ENCODE measurements at regions not wholly inside any gene's neighbourhood (a gene's known extent, or its start where the extent isn't known, plus 50 kb on each side); places are given as distances from the start of the nearest gene placed in this dataset.
"Not testable (repeated sequence)": the region's sequence is repeated elsewhere in the genome, so short reads cannot be mapped to it uniquely, and the experiment has no call there.

DNA sequence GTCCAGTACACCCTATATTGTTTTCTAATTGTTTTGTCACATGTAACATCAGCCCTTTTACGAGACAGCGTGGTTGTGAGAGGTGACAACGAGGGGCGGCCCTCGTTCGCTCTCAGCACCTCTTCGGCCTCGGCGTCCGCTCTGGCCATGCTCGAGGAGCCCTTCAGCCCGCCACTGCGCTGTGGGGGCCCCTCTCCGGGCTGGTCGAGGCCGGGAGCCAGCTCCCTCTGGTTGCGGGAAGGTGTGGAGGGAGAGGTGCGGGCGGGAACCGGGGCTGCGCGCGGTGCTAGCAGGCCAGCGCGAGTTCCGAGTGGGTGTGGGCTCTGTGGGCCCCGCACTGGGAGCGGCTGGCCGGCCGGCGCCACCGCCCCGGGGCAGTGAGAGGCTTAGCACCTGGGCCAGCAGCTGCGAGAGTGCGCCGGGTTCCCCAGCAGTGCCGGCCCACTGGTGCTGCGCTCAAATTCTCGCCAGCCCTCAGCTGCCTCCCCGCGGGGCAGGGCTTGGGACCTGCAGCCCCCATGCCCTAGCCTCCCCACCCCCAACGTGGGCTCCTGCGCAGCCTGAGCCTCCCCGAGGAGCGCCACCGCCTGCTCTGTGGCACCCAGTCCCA, 145.0 kb downstream of the PSAT1 start:
- intact Hi-C loops (cut with DNase I) = no loop called here
- no peaks in the 10 kb centered on the region for H3K4me1 ChIP-seq
- TF ChIP-seq, protein P1, sequence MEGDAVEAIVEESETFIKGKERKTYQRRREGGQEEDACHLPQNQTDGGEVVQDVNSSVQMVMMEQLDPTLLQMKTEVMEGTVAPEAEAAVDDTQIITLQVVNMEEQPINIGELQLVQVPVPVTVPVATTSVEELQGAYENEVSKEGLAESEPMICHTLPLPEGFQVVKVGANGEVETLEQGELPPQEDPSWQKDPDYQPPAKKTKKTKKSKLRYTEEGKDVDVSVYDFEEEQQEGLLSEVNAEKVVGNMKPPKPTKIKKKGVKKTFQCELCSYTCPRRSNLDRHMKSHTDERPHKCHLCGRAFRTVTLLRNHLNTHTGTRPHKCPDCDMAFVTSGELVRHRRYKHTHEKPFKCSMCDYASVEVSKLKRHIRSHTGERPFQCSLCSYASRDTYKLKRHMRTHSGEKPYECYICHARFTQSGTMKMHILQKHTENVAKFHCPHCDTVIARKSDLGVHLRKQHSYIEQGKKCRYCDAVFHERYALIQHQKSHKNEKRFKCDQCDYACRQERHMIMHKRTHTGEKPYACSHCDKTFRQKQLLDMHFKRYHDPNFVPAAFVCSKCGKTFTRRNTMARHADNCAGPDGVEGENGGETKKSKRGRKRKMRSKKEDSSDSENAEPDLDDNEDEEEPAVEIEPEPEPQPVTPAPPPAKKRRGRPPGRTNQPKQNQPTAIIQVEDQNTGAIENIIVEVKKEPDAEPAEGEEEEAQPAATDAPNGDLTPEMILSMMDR (IDR thresholded peaks at IDR 0.05) = no peak
- no peaks in the 10 kb centered on the region for H3K36me3 ChIP-seq
- no peaks in the 10 kb centered on the region for H3K9me3 ChIP-seq
- H3K27ac ChIP-seq = no peak overlapping the region
- no peak overlapping the region for H3K4me3 ChIP-seq
- H3K27me3 ChIP-seq = no peaks in the 10 kb centered on the region
- H3K9ac ChIP-seq (ENCODE audit: low read depth in 2 of 2, low read length in 2 of 2) = no peak overlapping the region
- DNase-seq = no peak

DNA sequence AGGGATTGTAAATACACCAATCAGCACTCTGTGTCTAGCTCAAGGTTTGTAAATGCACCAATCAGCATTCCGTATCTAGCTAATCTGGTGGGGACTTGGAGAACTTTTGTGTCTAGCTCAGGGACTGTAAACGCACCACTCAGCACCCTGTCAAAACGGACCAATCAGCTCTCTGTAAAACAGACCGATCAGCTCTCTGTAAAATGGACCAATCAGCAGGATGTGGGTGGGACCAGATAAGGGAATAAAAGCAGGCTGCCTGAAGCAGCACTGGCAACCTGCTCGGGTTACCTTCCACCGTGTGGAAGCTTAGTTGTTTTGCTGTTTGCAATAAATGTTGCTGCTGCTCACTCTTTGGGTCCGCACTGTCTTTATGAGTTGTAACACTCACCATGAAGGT, 145.7 kb downstream of the PSAT1 start:
- DNase-seq; H3K4me1 ChIP-seq; H3K9me3 ChIP-seq; intact Hi-C loops (cut with DNase I); H3K27me3 ChIP-seq; H3K36me3 ChIP-seq; H3K9ac ChIP-seq (ENCODE audit: low read depth in 2 of 2, low read length in 2 of 2); H3K4me3 ChIP-seq; H3K27ac ChIP-seq: not testable (repeated sequence)

DNA sequence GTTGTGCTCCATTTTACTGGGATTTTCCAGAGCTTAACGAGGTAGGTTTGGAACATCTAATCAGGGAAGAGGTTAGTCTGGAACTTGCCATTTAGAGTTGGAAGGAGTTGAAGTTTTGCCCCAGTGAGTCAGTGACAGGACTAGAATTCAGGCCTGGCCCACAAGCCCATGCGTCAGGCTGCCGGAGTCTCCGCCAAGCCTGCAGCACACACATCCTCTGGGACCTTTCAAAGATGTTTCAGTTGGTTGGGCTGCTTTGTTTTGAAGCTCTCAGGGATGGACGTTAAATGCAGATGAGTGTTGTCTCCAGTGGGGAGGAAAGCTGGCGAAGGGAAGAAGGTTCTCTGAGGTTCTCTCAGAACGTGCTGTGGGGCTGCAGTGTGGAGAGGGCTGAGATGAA, 147.0 kb downstream of the PSAT1 start:
- intact Hi-C loops (cut with DNase I) = no loop called here
- no peak overlapping the region for H3K27ac ChIP-seq
- no peak overlapping the region for H3K4me3 ChIP-seq
- no peaks in the 10 kb centered on the region for H3K36me3 ChIP-seq
- DNase-seq = no peak
- H3K9me3 ChIP-seq = no peaks in the 10 kb centered on the region
- H3K9ac ChIP-seq (ENCODE audit: low read depth in 2 of 2, low read length in 2 of 2) = no peak overlapping the region
- no peaks in the 10 kb centered on the region for H3K4me1 ChIP-seq
- TF ChIP-seq, protein P1 (IDR thresholded peaks at IDR 0.05) = no peak
- no peaks in the 10 kb centered on the region for H3K27me3 ChIP-seq

DNA sequence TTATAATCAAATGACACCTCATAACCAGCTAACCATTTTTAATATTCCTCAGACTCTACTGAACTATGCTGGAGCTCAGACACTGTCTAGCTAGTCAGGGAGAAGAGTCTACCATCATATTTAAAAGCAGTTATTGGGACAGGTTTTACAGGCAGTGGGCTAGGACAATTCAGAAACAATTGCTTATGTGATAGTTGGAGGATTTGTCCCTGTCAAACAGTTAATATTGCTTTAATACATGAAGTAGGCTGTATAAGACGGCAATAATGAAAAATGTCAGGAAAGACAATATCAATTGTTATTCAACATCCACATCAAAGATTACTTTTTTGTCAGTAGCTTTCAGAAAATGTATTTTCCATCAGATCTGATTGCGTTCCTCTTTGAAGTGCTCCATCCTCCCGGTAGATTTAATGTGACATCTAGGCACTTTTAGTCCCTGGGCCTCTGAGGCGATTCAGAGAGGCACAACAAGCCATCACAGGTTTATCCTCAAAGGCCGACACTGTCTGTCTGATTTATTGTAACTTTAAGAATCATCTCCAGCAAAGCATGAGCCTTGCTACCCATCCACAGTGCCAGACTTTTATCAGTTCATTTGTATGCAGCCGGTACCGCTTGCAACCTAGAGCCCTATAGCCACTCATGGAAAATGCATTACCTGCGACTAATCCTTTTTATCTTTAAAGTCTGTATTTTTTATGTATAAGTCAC, 152.2 kb downstream of the PSAT1 start:
- Histone ChIP-seq H3K9me3 (no peaks in the 10 kb centered on the region), H3K9ac (ENCODE audit: low read depth in 2 of 2, low read length in 2 of 2) (no peak overlapping the region), H3K27me3 (no peaks in the 10 kb centered on the region), H3K27ac (no peak overlapping the region), H3K36me3 (no peaks in the 10 kb centered on the region), H3K4me3 (no peak overlapping the region), H3K4me1 (no peaks in the 10 kb centered on the region)
- TF ChIP-seq, protein P1 (IDR thresholded peaks at IDR 0.05) = no peak
- no peak for DNase-seq
- intact Hi-C loops (cut with DNase I) = no loop called here

DNA sequence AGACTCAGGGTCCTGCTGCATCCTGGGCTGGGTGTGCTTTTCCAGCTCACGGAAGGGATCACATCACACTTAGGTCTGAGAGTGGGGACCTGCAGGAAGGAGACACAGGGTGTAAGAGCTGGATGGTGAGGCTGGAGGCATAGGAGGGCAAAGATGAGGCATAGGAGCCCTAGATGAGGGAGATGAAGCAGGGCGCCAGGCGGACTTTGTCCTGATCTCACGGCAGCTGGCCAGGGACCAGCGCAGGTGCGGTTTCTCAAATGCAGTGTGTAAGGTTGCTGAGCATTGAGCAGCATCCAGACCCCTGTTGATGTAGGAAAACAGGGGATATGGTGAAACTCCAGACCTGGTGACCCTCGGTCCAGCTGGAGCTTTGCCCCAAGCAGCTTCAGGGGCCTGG, 156.5 kb downstream of the PSAT1 start:
- no peaks in the 10 kb centered on the region for H3K9me3 ChIP-seq
- TF ChIP-seq, protein P1 (IDR thresholded peaks at IDR 0.05) = no peak
- no peaks in the 10 kb centered on the region for H3K4me1 ChIP-seq
- H3K27ac ChIP-seq = no peak overlapping the region
- no peak for DNase-seq
- H3K4me3 ChIP-seq = no peak overlapping the region
- intact Hi-C loops (cut with DNase I) = no loop called here
- no peaks in the 10 kb centered on the region for H3K27me3 ChIP-seq
- no peaks in the 10 kb centered on the region for H3K36me3 ChIP-seq
- H3K9ac ChIP-seq (ENCODE audit: low read depth in 2 of 2, low read length in 2 of 2) = no peak overlapping the region

DNA sequence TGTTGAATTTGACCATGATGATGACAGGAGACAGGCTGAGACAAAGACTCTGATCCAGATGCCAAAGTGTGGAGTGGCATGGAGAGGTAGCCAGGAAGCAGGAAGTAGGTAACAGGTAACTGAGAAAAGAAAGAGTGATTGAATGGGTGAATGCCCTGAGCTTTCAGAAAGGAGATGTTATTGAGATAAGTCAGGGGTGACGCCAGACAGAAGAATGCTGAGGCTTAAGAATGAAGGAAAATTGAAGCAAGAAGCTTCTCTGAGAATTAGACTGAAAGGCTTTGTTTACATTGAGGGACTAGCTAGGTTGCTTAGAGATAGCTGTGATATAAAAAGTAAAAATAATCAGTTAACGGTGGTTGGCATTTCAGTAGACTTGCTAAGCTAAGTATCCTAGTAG, 165.7 kb downstream of the PSAT1 start:
- TF ChIP-seq, protein P1 (IDR thresholded peaks at IDR 0.05) = no peak
- Histone ChIP-seq H3K4me1 (no peaks in the 10 kb centered on the region), H3K4me3 (no peak overlapping the region), H3K27ac (no peak overlapping the region), H3K27me3 (no peaks in the 10 kb centered on the region), H3K9me3 (no peaks in the 10 kb centered on the region), H3K36me3 (no peaks in the 10 kb centered on the region), H3K9ac (ENCODE audit: low read depth in 2 of 2, low read length in 2 of 2) (no peak overlapping the region)
- intact Hi-C loops (cut with DNase I) = no loop called here
- no peak for DNase-seq

Measured in colonic mucosa (tissue), 4 donors.